Muscle of arm (tissue), 1 donor: ENCODE measurements at regions not wholly inside any gene's neighbourhood (a gene's known extent, or its start where the extent isn't known, plus 50 kb on each side); places are given as distances from the start of the nearest gene placed in this dataset.

Experiments
- DNase-seq: peaks from one replicate; pipeline ENCODE4 v3.0.0-alpha.2; 2013

DNA sequence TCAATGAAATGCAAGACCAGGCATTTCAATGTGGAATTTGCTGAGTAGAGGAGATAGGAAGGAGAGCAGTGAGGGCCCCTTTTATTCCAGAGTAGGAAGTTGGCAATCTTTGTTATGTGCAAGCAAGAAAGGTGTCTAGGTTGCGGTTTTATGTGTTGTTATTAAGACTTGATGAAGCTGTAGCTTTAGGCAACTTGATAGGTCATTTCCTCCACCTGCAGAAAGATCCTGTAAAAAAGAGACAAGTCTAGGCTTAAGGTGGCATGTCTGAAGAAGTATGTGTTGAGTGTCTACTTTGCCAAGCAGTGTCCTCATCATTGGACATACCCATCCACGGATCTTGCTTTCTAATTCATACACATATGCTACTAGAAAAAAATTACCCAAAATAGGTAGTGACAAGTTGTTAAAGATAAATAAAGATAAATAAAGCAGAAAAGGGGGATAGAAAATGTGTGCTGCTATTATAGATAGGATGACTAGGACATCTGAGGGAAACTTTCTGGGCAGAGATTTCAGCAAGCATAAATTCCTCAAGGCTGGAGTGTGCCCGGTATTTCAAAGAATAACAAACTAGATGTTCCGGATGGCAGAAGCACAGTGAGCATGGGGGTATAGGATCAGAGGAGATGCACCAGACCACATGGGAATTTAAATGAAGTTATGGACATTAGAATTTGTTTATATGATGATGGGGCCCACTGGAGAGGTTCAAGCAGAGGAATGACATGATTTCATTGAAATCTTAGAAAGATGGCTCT is 335.0 kb downstream of the TGFB2 start:
- no peak for DNase-seq

DNA sequence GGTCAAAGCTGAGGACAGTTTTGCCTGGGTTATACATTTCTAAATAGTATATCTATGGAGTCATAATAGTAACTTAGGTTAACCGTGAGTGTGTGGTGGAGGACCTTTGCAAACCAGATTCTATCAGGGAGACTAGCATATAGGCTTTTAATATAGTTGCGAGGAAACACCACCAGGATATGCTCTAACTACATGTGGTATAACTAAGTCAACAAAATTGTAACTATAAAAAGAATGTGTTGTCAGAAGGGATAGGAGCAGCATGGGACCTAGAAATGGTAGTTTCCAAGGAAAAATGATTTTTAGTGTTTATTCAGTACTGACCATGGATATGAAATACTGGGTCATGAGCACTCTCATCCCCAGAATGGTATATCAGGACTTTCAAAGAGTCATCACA is 338.1 kb downstream of the TGFB2 start:
- no peak for DNase-seq

DNA sequence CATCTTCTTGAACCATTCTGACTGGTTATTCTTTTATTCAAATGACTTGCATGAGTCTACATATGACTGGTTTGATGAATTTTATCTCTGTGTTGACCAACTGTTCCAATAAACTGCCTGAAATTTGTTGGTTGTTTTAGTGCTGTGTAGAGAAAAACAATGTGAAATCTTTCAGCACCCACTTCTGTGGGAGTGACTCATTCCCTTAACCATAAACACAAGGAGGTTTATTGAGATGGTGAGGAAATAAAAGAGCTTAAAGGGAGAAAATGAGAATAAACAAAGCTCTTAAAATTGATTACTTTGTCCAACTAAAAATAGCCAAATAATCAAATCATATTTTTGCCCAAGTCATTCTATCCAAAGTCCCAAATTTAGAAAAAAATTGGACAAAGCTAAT is 341.1 kb downstream of the TGFB2 start:
- no peak for DNase-seq

DNA sequence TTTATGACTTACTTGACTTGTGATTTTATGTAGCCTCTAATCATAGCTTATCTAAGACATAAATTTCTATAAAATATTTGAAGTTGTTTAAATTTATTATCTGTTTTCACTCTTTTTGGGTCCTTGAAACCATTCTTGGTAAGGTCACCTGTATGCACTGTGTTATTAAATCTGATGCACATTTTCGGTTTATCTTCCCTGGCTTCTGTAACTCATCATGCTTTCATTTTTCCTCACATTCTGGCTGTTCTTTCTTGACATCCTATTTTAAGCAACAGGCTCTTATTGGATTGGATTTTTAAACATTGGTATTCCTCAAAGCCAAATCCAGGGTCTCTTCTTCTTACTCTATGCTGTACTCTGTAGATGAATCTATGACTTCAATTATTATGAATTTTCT is 341.6 kb downstream of the TGFB2 start:
- no peak for DNase-seq

DNA sequence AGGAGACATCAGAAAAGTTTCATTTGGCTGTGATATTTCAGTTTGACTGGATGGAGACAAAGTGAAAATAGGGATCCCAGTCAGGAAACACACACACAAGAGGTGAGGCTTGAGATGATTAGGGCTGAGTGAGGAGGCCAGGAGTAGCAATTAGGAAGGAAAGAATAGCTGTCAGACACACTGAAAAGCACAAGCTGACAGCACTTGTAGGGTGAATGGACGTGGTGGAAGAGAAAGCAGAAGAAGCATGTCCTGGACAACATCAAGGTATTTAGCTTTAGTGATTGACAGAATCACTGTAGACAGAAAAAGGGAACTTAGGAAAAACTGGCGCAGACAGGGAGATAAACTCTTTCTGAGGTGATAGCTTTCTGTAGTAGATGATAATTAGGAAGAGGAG is 347.7 kb downstream of the TGFB2 start:
- no peak for DNase-seq

DNA sequence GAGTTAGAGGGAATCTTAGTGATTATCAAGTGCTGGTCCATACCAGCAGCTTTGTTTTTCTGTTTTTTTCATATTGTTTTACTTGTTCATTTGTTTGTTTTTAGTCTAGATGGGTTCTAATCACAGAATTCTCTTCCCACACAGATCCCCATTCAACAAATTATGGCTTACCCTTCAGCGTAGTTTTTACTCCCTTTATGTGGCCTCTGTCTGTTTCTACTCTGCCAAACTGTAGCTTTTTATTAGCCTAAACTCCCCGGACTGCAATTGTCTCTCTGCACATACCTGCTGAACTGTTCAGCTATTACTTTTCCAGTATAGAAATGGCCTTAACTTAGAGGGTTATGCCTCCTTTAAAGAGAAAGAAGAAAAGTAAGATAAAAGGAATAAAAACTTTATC is 348.5 kb downstream of the TGFB2 start:
- DNase-seq, result no peak

DNA sequence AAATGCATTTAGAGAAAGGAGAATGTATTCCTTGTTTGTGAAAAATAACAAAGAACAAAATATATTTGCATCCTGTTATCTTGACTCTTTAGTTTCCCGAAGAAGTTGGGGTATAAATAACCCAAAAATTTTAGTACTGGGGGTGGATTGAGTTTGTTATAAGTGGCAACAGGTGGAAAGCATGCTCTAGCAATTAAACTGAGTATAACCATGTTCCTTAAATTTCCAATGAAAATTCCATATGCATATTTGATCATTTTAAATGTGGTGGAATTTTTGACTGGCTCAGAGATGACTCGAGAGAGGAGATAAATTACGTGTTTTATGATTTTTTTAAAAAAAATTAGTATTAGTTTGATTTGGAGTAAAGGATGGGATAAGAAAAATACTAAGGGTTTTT is 348.9 kb downstream of the TGFB2 start:
- DNase-seq, result no peak

DNA sequence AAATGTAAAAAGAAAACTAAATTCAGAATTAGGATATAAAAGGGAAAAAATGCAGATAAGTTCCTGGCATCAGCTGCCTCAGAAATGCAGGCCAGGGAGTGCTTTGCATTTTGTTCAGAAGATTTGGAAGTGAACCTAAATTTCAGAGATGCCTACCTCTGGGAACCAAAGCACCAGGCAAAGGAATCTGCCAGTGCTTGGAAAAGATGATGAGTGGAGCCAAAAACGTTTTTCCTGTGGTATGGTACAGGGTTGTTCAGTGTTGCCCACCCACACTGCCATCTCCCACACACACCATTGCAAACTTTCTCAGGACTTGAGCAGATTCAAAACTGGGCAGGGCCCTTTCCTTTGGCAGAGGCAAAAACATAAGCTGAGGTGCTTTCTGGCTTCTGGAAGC is 349.5 kb downstream of the TGFB2 start:
- DNase-seq, result no peak

DNA sequence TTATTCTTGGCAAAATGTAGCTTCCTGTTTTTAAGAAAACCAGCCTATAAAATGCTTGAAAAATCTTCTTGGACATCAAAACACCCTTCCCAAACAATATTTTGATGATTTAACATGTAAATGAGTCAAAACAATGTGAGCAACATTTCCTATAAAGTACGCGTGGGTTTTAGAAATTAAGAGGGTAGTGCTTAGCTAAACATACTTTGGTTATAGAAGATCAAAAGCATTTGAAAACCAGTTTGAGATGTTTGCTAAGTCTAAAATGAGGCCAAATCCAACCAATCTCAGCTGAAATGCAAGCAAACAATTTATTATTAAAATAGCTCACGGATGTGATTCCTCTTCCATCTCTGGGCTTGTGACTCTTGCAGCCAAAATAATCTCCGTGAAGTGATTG is 350.4 kb downstream of the TGFB2 start:
- no peak for DNase-seq

DNA sequence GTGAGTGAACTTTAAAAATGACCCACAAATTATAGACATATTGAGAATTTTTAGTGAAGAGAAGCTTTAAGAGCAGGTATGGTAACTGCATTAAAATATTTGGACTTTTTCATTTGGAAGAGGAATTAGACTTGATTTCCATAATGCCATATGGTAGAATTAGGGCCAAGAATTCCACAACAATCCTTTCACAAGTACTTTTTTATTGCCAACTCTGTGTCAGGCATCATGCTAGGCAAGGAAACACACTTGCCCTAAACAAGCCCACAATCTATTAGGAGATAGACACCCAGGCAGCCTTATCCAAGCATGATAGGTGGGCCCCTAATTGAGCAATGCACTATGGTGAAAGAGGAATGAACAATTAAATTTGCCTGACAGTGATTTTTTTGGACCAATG is 353.0 kb downstream of the TGFB2 start:
- no peak for DNase-seq

DNA sequence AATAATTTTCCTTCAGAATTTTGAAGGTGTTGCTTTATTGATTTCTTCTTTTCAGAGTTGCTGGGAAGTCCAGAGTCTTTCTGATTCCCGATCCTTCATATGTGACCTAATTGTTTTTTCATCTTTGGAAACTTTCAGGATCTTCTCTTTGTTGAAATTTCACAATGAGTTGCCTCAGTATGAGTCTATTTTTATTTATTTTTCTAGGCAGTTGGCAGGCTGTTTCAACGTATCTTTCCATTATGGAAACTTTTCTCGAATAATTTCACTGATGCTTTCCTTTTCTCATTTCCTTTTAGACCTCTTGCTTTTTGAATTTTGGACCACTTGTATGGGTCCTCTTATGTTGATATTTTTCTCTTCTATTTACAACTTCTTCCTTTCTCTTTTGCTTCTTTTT is 354.3 kb downstream of the TGFB2 start:
- DNase-seq, result no peak

DNA sequence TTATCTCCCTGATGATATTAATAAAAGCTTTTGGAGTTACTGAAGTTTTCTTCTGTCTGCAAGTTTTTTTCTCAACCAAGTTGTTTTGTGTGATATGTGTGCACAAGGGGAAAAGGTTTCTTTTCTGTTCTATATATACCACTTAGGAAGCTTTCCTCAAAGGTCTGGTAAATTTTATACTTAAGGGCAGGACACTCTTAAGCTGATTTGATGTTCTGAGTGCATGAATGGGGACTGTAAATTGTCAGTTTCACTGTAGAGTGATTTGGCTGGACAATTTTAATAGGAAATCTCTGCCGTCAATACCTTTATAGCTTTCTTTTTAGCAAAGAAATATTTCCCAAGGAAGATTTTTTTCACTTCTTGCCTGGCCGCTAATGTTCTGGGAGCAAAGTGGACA is 354.7 kb downstream of the TGFB2 start:
- DNase-seq, result no peak

DNA sequence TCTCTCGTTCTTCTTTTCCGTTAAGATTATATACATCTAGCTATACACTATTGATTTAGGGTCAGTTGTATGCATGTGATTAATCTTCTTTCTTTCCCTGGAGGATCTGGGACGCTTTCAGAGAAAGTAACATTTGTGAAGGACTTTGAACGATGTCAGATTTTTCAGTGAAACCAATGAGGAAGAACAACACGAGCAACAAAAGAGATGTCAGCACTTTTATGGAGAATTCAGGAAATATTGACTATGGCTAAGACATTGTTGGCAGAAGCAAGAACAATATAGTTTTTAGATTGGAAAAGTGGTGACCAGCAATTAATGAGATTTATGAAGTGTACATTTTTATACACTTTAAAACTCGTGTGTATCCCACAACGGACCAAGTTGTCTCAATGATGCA is 355.5 kb downstream of the TGFB2 start:
- DNase-seq, result no peak

DNA sequence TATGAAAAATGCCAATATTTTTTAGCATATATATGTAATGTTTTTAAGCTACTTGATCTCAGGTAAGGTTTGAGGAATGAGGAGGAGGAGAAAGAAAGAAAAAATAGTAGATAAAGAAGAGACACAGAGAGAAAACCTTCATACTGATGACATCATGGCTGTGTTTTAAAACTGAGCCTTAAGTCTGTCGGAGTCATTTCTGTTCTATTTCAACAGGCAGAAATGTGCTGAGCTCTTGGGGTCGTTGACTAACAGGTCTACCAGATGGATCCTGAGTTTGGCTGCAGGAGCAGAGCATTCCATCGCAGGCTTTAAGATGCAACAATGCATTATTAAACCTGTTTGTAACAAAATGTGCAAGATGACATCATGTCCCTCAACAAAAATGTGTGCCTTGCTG is 356.0 kb downstream of the TGFB2 start:
- no peak for DNase-seq

DNA sequence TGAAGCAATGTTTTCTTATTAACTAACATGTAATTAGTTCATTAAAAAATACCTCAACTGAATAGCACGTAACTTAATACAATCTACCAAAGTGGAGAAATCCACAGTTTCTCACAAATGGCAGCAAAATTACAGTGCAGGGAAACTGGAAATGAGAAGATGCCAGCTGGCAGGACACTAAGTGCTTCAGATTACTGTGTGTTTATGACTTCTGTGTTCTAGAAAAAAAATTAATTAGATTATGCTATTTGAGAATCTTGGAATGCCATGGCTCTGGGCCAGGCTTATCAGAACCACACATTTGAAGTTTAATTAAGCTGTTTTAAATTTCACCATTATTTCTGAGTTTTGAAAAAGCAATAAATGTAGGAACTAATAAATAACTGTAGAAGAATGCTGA is 357.6 kb downstream of the TGFB2 start:
- no peak for DNase-seq

DNA sequence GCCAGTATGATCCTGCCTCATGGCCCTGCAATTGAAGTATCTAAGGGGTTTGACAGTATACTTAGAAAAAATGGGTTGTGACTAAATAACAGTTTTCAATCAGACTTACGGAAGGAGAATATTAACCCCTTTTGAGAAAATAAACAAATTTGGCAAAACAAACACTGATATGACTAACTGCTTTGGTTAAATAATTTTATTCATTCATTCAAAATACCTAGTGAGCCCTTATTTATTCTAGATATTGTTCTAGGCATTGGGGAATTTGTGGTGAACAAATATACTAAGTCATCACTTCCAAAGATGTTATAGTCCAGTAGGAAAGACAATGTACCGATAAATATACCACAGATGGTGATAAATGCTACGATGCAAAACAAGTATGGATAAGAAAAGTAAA is 358.7 kb downstream of the TGFB2 start:
- no peak for DNase-seq

DNA sequence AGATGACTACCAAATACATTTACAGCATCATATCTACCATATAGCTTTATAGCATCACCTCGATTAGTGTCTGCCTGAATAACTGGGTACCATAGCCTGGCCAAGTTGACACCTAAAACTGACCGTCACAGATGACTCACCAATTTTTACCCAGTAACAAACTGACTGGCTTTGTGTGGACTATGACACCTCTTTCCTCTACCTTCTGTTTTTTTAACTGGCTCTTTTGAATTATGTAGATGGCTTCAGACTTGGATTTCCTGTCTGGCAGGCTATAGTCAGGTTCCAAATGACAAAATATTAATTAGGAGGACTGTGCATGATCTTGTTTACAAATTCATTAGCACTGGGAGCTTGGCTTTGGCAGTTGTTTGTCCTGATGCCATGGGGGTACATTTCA is 360.3 kb downstream of the TGFB2 start:
- no peak for DNase-seq

DNA sequence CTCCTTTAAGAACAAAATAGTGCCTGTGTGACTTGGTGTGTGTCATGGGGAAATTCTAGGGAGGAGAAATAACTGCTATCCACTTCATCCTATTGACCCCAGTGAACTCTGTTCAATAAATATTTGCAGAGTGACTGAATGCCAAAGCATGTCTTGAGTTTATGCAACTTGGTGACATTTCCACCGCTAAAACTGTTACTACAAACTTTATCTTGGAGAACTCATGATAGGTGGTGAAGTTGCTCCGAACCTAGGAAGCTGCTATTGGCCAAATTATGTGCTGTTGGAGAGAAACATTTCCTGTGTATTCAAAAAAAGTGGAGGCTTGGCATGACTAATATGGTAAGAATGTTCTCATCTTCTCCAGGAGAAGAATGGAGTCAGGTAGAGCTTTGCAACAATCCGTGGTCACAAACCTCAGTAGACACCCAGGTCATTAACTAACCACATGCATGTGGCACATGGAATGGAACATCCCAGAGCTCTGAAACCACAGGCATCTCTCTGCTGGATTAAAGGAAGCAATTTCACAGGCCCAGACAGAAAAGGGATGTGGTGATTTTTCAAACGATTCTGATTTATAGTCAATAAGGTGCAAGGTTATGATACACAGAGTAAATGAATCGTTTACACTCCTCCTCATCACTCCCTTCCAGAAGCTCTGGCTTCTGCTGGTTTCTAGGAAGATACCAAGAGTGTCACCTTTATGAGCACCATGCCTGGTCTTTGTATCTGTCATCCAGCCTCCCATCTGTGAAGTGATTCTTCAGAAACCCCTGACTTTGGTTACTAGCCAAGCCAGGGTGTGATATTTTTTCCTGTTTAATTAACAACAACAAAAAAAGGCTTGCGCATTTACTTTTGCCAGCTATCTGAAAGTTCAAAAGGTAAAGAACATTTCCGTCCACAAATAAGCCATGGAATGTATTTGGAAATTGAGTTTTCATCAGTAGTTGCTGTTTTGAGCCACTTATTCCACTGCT is 361.1 kb downstream of the TGFB2 start:
- no peak for DNase-seq

DNA sequence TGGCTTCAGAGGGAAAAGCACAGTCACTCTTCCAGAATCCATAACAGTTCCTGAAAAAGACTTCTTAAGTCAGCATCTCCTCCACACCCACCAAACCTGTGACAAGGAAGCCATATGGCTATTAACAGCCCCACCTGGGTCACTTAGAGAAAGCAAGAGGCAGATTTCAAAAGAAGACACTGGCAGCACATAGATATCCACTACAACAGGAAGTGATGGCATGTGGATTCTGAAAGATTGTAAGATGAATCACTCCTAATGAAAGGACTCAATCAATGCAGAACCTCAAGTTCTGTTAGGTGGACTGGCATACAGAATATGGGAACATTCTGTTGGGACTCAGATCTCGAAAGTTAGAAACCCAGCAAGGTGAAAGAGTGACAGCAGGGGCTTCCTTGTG is 365.9 kb downstream of the TGFB2 start:
- DNase-seq, result no peak

DNA sequence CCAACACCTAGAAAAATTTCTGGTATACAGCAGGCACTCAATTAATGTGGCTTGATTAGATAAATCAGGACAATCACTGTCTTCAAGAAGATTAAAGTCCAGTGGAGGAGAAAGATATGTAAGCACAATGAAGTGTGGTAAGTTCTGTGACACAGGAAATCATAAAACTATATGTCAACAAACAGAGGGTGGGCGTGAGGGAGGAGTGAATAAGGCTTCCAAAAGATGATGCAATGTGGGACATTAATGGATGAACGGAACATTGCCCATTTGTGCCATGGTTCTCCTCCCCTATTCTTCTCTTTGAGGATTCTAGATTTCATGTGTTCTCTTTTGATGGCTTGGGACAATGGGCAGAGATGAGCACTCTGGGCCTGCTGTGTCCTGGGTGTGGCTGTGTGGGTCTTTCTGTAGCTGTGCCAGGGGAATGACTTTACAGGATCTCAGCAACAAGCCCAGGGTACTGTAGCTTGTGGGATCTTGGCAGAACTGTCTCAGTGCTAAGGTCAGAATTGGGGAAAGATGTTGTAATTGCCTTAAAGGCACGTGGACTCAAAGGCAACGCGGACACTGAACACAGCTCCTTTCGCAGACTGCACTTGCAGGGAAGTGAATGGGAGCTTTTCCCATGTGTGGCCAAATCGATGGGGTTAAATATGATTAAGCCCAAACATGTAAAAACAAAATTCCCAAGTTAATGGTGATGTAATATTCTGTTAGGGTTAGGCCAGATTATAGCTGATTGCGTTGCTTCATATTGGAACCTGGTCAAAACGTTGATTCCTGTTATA is 366.9 kb downstream of the TGFB2 start:
- no peak for DNase-seq

DNA sequence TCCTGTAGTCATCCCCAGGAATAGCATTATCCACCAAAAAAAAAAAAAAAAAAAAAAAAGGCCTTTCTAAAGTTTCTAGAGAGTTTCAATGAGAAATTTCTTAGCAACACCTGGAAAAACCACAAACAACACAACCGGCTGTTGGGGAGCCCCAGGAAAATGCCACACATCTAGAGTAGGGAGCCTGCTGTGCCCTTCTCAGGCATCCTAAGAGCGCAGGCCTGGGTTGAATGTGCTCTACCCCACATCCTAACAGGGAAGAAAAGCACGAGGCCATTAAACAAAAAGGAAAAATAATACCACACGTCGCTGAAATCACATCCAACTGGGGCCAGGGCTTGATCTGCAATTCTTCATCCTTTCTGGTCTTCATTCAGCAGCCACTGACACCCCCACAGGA is 367.5 kb downstream of the TGFB2 start:
- no peak for DNase-seq

DNA sequence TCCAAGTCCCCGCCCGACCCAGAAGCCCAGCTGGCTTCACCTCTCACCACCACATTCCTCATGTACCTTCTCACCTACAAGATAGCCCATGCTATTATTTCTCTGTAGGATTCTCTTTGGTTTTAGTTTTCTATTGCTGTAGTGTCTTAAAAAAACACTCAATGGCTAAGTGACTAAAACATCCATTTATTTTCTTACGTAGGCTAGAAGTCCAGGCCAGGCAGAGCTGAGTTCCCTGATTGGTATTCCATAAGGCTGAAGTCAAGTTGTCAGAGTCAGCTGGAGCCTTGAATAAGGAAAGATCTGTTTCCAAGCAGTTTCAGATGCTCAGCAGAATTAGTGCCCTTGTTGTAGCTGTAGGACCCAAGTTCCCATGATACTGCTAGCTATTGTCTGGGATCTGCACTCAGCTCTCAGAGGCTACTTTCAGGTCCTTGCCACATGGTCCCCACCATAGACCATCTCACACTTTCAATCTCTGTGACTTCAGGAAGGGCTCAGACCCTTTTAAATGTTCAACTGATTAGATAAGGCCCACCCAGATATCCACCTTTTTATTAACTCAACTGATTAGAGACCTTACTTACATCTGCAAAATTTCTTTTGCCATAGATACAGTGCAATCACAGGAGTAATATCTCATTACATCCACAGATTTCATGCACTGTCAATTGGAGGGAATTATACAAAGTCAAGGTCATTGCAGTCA is 371.0 kb downstream of the TGFB2 start:
- DNase-seq, result no peak
